ENCODE measurements at regions not wholly inside any gene's neighbourhood (a gene's known extent, or its start where the extent isn't known, plus 50 kb on each side); places are given as distances from the start of the nearest gene placed in this dataset.
A peak's percentile ranks its signal among the peaks of the same experiment; 100 is the strongest.

GRCh38 chr4:36394352-36394903 is 113.0 kb downstream of the DTHD1 start:
- DNase-seq = peak; percentile 33

GRCh38 chr4:36399762-36400353 is 118.4 kb downstream of the DTHD1 start:
- peak; percentile 49 for DNase-seq

GRCh38 chr4:36402008-36402758 is 120.8 kb downstream of the DTHD1 start:
- DNase-seq = no peak

- no peak for DNase-seq
Observed at GRCh38 chr4:36411338-36411737, 129.9 kb downstream of the DTHD1 start.

GRCh38 chr4:36414248-36414647 is 132.8 kb downstream of the DTHD1 start:
- DNase-seq = no peak

- DNase-seq = no peak
Observed at GRCh38 chr4:36417146-36417545, 135.7 kb downstream of the DTHD1 start.

- DNase-seq = no peak
Observed at GRCh38 chr4:36420111-36420679, 138.8 kb downstream of the DTHD1 start.

GRCh38 chr4:36422607-36423006 is 141.2 kb downstream of the DTHD1 start:
- DNase-seq = no peak

GRCh38 chr4:36426741-36427140 is 145.3 kb downstream of the DTHD1 start:
- no peak for DNase-seq

- DNase-seq = no peak
Observed at GRCh38 chr4:36427696-36428095, 146.3 kb downstream of the DTHD1 start.

- no peak for DNase-seq
Observed at GRCh38 chr4:36432586-36432985, 151.2 kb downstream of the DTHD1 start.

- no peak for DNase-seq
Observed at GRCh38 chr4:36439556-36439955, 158.1 kb downstream of the DTHD1 start.

- no peak for DNase-seq
Observed at GRCh38 chr4:36445480-36445879, 164.1 kb downstream of the DTHD1 start.

- no peak for DNase-seq
Observed at GRCh38 chr4:36446275-36446674, 164.9 kb downstream of the DTHD1 start.

GRCh38 chr4:36461344-36461743 is 179.9 kb downstream of the DTHD1 start:
- DNase-seq = no peak

- DNase-seq = no peak
Observed at GRCh38 chr4:36467670-36468069, 186.3 kb downstream of the DTHD1 start.

GRCh38 chr4:36471903-36472302 is 190.5 kb downstream of the DTHD1 start:
- no peak for DNase-seq

- no peak for DNase-seq
Observed at GRCh38 chr4:36476135-36476534, 194.7 kb downstream of the DTHD1 start.

- no peak for DNase-seq
Observed at GRCh38 chr4:36477861-36478260, 196.4 kb downstream of the DTHD1 start.

GRCh38 chr4:36485885-36486284 is 204.5 kb downstream of the DTHD1 start:
- DNase-seq = no peak

- DNase-seq = no peak
Observed at GRCh38 chr4:36489798-36490197, 208.4 kb downstream of the DTHD1 start.

GRCh38 chr4:36492041-36492440 is 210.6 kb downstream of the DTHD1 start:
- no peak for DNase-seq

- DNase-seq = no peak
Observed at GRCh38 chr4:36492590-36492989, 211.2 kb downstream of the DTHD1 start.

- no peak for DNase-seq
Observed at GRCh38 chr4:36493251-36493650, 211.8 kb downstream of the DTHD1 start.

All from activated gamma-delta T cell treated with Interleukin-2 at 50 U/mL for 16 hours (primary cell).